OCI-LY7 (cell line): ENCODE measurements at regions not wholly inside any gene's neighbourhood (a gene's known extent, or its start where the extent isn't known, plus 50 kb on each side); places are given as distances from the start of the nearest gene placed in this dataset.

Experiments used
- BruUV-seq: library from RNA; stranded (reverse); fragments of 400-500 nt; replicated peaks from 2 replicates; lab custom pipeline; 2021; lab: Mats Ljungman, UMichigan
- CTCF ChIA-PET: fragments of 300-600 bp; sonication (Branson Sonifier 250); formaldehyde crosslinking; loops from one replicate; lab custom pipeline; 2022; ENCODE audit warnings: antibody characterized with exemption; ENCODE audit not compliant: unreplicated experiment; lab: Charles Lee
- POLR2A ChIA-PET: fragments of 300-600 bp; sonication (Branson Sonifier 250); formaldehyde crosslinking; loops from one replicate; lab custom pipeline; 2022; ENCODE audit warnings: antibody characterized with exemption; lab: Charles Lee
- DNase-seq: peaks from one replicate; pipeline ENCODE4 v3.0.0-alpha.2; 2015; ENCODE audit warnings: low spot score
- H2AFZ ChIP-seq: fragments of 200-600 bp; sonication (generic), shearing (Covaris generic); 2 replicates; pipeline ENCODE4 v1.6.1; 2014; ENCODE audit warnings: mild to moderate bottlenecking, antibody characterized with exemption, low read length, moderate library complexity
- H3K27ac ChIP-seq: fragments of 200-600 bp; sonication (generic); 2 replicates; pipeline ENCODE4 v1.5.1; 2014; ENCODE audit warnings: mixed run types, low read depth, mild to moderate bottlenecking, moderate library complexity, low read length, inconsistent platforms; ENCODE audit not compliant: poor library complexity, severe bottlenecking
- H3K36me3 ChIP-seq: fragments of 200-600 bp; sonication (generic); 2 replicates; pipeline ENCODE4 v1.6.1; 2014; ENCODE audit warnings: mild to moderate bottlenecking, antibody characterized with exemption, low read length, moderate library complexity, mixed read lengths; ENCODE audit not compliant: insufficient read depth
- H3K4me1 ChIP-seq: fragments of 200-600 bp; sonication (generic); 2 replicates; pipeline ENCODE4 v1.5.1; 2014; ENCODE audit warnings: mild to moderate bottlenecking, low read length; ENCODE audit not compliant: insufficient read depth, poor library complexity, severe bottlenecking
- H3K4me2 ChIP-seq: fragments of 200-600 bp; sonication (generic); 2 replicates; pipeline ENCODE4 v1.6.1; 2014; ENCODE audit warnings: mild to moderate bottlenecking, low read length
- H3K4me3 ChIP-seq: fragments of 200-600 bp; sonication (generic); 2 replicates; pipeline ENCODE4 v1.5.1; 2014; ENCODE audit warnings: mild to moderate bottlenecking, low read depth, low read length; ENCODE audit not compliant: poor library complexity, severe bottlenecking
- H3K79me2 ChIP-seq: fragments of 200-600 bp; sonication (generic); 2 replicates; pipeline ENCODE4 v1.6.1; 2016; ENCODE audit warnings: low read depth, mild to moderate bottlenecking, low read length, moderate library complexity, mixed read lengths; ENCODE audit not compliant: insufficient read depth
- H3K9me2 ChIP-seq: fragments of 200-600 bp; sonication (generic); 2 replicates; pipeline ENCODE4 v1.6.1; 2016; ENCODE audit warnings: mild to moderate bottlenecking, low read length, mixed read lengths; ENCODE audit not compliant: insufficient read depth
- H3K9me3 ChIP-seq: fragments of 200-600 bp; sonication (generic); 2 replicates; pipeline ENCODE4 v1.6.1; 2014; ENCODE audit warnings: mild to moderate bottlenecking, mixed run types, low read length, mixed read lengths
- H4K20me1 ChIP-seq: fragments of 200-600 bp; sonication (generic); 2 replicates; pipeline ENCODE4 v1.6.1; 2014; ENCODE audit warnings: mild to moderate bottlenecking, antibody characterized with exemption, low read length, moderate library complexity, mixed read lengths; ENCODE audit not compliant: insufficient read depth
- EZH2phosphoT487 ChIP-seq: fragments of 200-600 bp; sonication (generic); IDR thresholded peaks from 2 replicates; pipeline ENCODE4 v1.6.1; 2018; ENCODE audit warnings: low read depth, borderline replicate concordance, mild to moderate bottlenecking, mixed run types, antibody characterized with exemption, low read length, moderate library complexity, mixed read lengths
- intact Hi-C: fragments of 100-400 bp; cut with micrococcal nuclease; formaldehyde crosslinking; loops from one replicate; pipeline ENCODE4 v1.10.0; 2022; ENCODE audit not compliant: unreplicated experiment
- TF ChIP-seq, protein P1 (sequence below): fragments of 200-600 bp; sonication (generic); conservative IDR thresholded peaks from 2 replicates; pipeline ENCODE4 v1.5.1; 2014; ENCODE audit warnings: mild to moderate bottlenecking, antibody characterized with exemption, low read length, moderate library complexity, mixed read lengths

DNA sequence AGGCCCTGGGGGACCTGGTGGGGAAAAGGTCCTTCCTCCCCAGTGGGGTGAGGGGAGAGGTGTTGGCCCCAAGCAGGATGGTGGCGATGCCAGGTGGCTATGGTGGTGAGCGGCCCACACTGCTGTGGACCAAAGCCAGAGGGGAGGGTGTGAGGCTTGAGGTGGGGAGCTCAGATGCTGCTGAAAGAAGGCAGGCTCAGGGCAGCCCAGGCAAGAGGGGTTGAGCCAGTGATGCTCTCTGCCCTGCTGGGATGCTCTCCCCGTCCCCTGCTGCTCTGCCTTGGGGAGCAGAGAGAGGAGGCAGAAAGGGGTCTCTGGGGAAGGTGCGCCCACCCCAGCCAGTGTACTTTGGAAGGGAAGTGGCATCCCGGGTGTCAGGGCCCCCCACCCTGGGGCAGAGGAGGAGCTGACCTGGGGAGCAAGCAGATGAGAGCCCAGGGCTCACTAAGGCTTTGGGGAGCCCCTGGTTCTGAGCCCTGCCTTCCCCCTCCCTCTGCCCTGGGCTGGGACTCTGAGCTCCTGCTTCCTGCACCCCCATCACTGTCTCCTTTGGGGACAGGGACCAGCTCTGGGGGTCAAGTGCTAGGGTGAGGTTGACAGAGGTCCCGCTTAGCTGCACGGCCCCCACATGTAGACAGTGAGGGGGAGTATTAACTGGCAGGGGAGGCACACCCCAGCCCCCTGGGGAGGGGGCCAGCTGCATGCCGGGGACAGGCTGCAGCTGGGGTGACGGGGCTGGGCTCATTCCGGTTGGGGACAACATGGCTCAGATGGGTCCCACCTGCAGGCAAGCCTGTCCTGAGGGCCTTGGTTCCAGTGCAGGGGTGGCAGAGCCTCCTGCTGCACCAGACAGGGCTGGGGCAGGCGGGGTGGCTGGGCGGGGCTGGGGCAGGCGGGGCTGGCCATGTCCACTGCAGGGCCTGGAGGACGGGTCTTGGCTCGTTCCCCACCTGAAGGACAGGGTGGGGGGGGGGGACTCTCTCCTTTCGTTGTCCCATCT lies 124.4 kb downstream of the KIF26A start:
- peaks cover 6% of the 10 kb centered on the region; the same call in 1 of the 2 replicates for H3K9me3 ChIP-seq
- H3K27ac ChIP-seq: no peak overlapping the region
- H3K4me2 ChIP-seq: no peak overlapping the region
- H2AFZ ChIP-seq: no peak overlapping the region
- H3K4me3 ChIP-seq: no peak overlapping the region
- no peaks in the 10 kb centered on the region for H3K9me2 ChIP-seq
- no peaks in the 10 kb centered on the region for H3K4me1 ChIP-seq
- no peaks in the 10 kb centered on the region for H4K20me1 ChIP-seq
- intact Hi-C loops: no loop called here
- BruUV-seq: no TSS peak
- H3K36me3 ChIP-seq: no peaks in the 10 kb centered on the region
- no peaks in the 10 kb centered on the region for H3K79me2 ChIP-seq
- no peak for DNase-seq
- POLR2A ChIA-PET: interaction anchor here (0.6 kb wide), 1 partner anchor 23 kb away, joined by 3 read pairs; no protein-coding TSS in a partner anchor
- TF ChIP-seq EZH2phosphoT487: no peak
- TF ChIP-seq, protein P1, sequence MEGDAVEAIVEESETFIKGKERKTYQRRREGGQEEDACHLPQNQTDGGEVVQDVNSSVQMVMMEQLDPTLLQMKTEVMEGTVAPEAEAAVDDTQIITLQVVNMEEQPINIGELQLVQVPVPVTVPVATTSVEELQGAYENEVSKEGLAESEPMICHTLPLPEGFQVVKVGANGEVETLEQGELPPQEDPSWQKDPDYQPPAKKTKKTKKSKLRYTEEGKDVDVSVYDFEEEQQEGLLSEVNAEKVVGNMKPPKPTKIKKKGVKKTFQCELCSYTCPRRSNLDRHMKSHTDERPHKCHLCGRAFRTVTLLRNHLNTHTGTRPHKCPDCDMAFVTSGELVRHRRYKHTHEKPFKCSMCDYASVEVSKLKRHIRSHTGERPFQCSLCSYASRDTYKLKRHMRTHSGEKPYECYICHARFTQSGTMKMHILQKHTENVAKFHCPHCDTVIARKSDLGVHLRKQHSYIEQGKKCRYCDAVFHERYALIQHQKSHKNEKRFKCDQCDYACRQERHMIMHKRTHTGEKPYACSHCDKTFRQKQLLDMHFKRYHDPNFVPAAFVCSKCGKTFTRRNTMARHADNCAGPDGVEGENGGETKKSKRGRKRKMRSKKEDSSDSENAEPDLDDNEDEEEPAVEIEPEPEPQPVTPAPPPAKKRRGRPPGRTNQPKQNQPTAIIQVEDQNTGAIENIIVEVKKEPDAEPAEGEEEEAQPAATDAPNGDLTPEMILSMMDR: no peak
- CTCF ChIA-PET: no interaction called here

GRCh38 chr14:104263675-104264358 lies 125.4 kb downstream of the KIF26A start:
- Histone ChIP-seq H4K20me1 (no peaks in the 10 kb centered on the region), H3K9me3 (peaks cover 6% of the 10 kb centered on the region; the same call in 1 of the 2 replicates), H3K4me3 (no peak overlapping the region), H3K4me2 (no peak overlapping the region), H3K4me1 (no peaks in the 10 kb centered on the region), H3K36me3 (no peaks in the 10 kb centered on the region), H3K79me2 (no peaks in the 10 kb centered on the region), H2AFZ (no peak overlapping the region), H3K9me2 (no peaks in the 10 kb centered on the region), H3K27ac (no peak overlapping the region)
- CTCF ChIA-PET: no interaction called here
- intact Hi-C loops: no loop called here
- POLR2A ChIA-PET: no interaction called here
- TF ChIP-seq, protein P1: no peak
- no peak for TF ChIP-seq EZH2phosphoT487
- no peak for DNase-seq
- no TSS peak for BruUV-seq
